Neural cell (in vitro differentiated cells): ENCODE measurements at regions not wholly inside any gene's neighbourhood (a gene's known extent, or its start where the extent isn't known, plus 50 kb on each side); places are given as distances from the start of the nearest gene placed in this dataset.

Experiments used
- CTCF ChIP-seq: fragments of 450-650 bp; IDR thresholded peaks from 2 replicates; pipeline ENCODE4 v1.5.1; 2014; ENCODE audit warnings: antibody characterized with exemption, mild to moderate bottlenecking, moderate library complexity; ENCODE audit not compliant: poor library complexity, severe bottlenecking
- MXI1 ChIP-seq: fragments of 450-650 bp; conservative IDR thresholded peaks from 2 replicates; pipeline ENCODE4 v1.6.1; 2014; ENCODE audit warnings: antibody characterized with exemption, mild to moderate bottlenecking; ENCODE audit not compliant: poor library complexity, severe bottlenecking
- RAD21 ChIP-seq: fragments of 450-650 bp; conservative IDR thresholded peaks from 2 replicates; pipeline ENCODE4 v1.6.1; 2014; ENCODE audit warnings: antibody characterized with exemption, mild to moderate bottlenecking, moderate library complexity
- TF ChIP-seq, protein P1 (sequence below): IDR thresholded peaks from 2 replicates; pipeline ENCODE4 v1.6.1; 2012; ENCODE audit warnings: borderline replicate concordance

GRCh38 chr10:78585952-78586351 lies 482.8 kb upstream of the ZMIZ1 start:
- TF ChIP-seq, protein P1, sequence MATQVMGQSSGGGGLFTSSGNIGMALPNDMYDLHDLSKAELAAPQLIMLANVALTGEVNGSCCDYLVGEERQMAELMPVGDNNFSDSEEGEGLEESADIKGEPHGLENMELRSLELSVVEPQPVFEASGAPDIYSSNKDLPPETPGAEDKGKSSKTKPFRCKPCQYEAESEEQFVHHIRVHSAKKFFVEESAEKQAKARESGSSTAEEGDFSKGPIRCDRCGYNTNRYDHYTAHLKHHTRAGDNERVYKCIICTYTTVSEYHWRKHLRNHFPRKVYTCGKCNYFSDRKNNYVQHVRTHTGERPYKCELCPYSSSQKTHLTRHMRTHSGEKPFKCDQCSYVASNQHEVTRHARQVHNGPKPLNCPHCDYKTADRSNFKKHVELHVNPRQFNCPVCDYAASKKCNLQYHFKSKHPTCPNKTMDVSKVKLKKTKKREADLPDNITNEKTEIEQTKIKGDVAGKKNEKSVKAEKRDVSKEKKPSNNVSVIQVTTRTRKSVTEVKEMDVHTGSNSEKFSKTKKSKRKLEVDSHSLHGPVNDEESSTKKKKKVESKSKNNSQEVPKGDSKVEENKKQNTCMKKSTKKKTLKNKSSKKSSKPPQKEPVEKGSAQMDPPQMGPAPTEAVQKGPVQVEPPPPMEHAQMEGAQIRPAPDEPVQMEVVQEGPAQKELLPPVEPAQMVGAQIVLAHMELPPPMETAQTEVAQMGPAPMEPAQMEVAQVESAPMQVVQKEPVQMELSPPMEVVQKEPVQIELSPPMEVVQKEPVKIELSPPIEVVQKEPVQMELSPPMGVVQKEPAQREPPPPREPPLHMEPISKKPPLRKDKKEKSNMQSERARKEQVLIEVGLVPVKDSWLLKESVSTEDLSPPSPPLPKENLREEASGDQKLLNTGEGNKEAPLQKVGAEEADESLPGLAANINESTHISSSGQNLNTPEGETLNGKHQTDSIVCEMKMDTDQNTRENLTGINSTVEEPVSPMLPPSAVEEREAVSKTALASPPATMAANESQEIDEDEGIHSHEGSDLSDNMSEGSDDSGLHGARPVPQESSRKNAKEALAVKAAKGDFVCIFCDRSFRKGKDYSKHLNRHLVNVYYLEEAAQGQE = no peak
- TF ChIP-seq CTCF = no peak
- TF ChIP-seq RAD21 = no peak
- TF ChIP-seq MXI1 = no peak
